ENCODE measurements at regions not wholly inside any gene's neighbourhood (a gene's known extent, or its start where the extent isn't known, plus 50 kb on each side); places are given as distances from the start of the nearest gene placed in this dataset.

GRCh38 chrX:138020941-138021340, 455.0 kb downstream of the ZIC3 start:
- 20 to 23% methylated on average over 1 of the region's 1 CpG for whole genome bisulfite sequencing, 2 donors
- no peak overlapping the region for H3K27ac ChIP-seq
- H3K4me1 ChIP-seq: no peaks in the 10 kb centered on the region
- TF ChIP-seq, protein P1, sequence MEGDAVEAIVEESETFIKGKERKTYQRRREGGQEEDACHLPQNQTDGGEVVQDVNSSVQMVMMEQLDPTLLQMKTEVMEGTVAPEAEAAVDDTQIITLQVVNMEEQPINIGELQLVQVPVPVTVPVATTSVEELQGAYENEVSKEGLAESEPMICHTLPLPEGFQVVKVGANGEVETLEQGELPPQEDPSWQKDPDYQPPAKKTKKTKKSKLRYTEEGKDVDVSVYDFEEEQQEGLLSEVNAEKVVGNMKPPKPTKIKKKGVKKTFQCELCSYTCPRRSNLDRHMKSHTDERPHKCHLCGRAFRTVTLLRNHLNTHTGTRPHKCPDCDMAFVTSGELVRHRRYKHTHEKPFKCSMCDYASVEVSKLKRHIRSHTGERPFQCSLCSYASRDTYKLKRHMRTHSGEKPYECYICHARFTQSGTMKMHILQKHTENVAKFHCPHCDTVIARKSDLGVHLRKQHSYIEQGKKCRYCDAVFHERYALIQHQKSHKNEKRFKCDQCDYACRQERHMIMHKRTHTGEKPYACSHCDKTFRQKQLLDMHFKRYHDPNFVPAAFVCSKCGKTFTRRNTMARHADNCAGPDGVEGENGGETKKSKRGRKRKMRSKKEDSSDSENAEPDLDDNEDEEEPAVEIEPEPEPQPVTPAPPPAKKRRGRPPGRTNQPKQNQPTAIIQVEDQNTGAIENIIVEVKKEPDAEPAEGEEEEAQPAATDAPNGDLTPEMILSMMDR (IDR thresholded peaks at IDR 0.05): no peak
- TF ChIP-seq EP300 (IDR thresholded peaks at IDR 0.05): no peak
- TF ChIP-seq POLR2A (IDR thresholded peaks at IDR 0.05): no peak
- H3K4me3 ChIP-seq: no peak overlapping the region
- H3K9me3 ChIP-seq: no peaks in the 10 kb centered on the region
- DNase-seq (ENCODE audit: low spot score in 2 of 2): no peak
- H3K27me3 ChIP-seq: no peaks in the 10 kb centered on the region
- H3K36me3 ChIP-seq: no peaks in the 10 kb centered on the region

- Histone ChIP-seq H3K9me3 (no peaks in the 10 kb centered on the region), H3K4me1 (no peaks in the 10 kb centered on the region), H3K27me3 (no peaks in the 10 kb centered on the region), H3K4me3 (no peak overlapping the region), H3K27ac (no peak overlapping the region), H3K36me3 (no peaks in the 10 kb centered on the region)
- WGBS, 2 donors: 73 to 100% methylated on average over 1 of the region's 1 CpG
- no peak for DNase-seq (ENCODE audit: low spot score in 2 of 2)
- TF ChIP-seq POLR2A (IDR thresholded peaks at IDR 0.05) (no peak), EP300 (IDR thresholded peaks at IDR 0.05) (no peak)
- TF ChIP-seq, protein P1 (IDR thresholded peaks at IDR 0.05): peak in 3 of 5 experiments; percentile 5 to 27 (median 21)
These were observed 460.3 kb downstream of the ZIC3 start for GRCh38 chrX:138026211-138026610.

DNA sequence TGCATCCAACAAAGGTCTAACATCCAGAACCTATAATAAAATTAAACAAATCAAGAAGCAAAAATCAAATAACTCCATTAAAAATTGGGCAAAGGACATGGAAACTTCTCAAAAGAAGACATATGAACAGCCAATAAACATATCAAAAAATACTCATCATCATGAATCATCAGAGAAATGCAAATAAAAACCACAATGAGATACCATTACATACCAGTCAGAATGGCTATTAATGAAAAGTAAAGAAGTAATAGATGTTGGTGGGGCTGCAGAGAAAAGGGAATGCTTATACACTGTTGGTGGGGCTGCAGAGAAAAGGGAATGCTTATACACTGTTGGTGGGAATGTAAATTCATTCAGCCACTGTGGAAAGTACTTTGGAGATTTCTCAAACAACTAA, 465.8 kb downstream of the ZIC3 start:
- Histone ChIP-seq H3K27me3 (no peaks in the 10 kb centered on the region), H3K27ac (no peak overlapping the region), H3K4me3 (no peak overlapping the region), H3K36me3 (no peaks in the 10 kb centered on the region), H3K9me3 (no peaks in the 10 kb centered on the region), H3K4me1 (no peaks in the 10 kb centered on the region)
- TF ChIP-seq, protein P1 (IDR thresholded peaks at IDR 0.05): no peak
- TF ChIP-seq EP300 (IDR thresholded peaks at IDR 0.05): no peak
- no peak for TF ChIP-seq POLR2A (IDR thresholded peaks at IDR 0.05)
- DNase-seq (ENCODE audit: low spot score in 2 of 2): no peak

GRCh38 chrX:138034136-138034535, 468.2 kb downstream of the ZIC3 start:
- no peaks in the 10 kb centered on the region for H3K9me3 ChIP-seq
- DNase-seq (ENCODE audit: low spot score in 2 of 2): no peak
- no peak overlapping the region for H3K4me3 ChIP-seq
- H3K27me3 ChIP-seq: no peaks in the 10 kb centered on the region
- no peaks in the 10 kb centered on the region for H3K36me3 ChIP-seq
- H3K27ac ChIP-seq: no peak overlapping the region
- TF ChIP-seq, protein P1 (IDR thresholded peaks at IDR 0.05): peak in 1 of 5 experiments; percentile 14
- TF ChIP-seq EP300 (IDR thresholded peaks at IDR 0.05): no peak
- WGBS, 2 donors: 22 to 29% methylated on average over 1 of the region's 1 CpG
- H3K4me1 ChIP-seq: no peaks in the 10 kb centered on the region

- TF ChIP-seq EP300 (IDR thresholded peaks at IDR 0.05): no peak
- TF ChIP-seq, protein P1 (IDR thresholded peaks at IDR 0.05): no peak
- 64 to 65% methylated on average over 1 of the region's 1 CpG for WGBS, 2 donors
- Histone ChIP-seq H3K36me3 (no peaks in the 10 kb centered on the region), H3K4me1 (no peaks in the 10 kb centered on the region), H3K4me3 (no peak overlapping the region), H3K27me3 (no peaks in the 10 kb centered on the region), H3K9me3 (peaks cover 0 to 8% (median 0%) of the 10 kb centered on the region in 4 donors), H3K27ac (no peak overlapping the region)
- no peak for DNase-seq (ENCODE audit: low spot score in 2 of 2)
These were observed 471.6 kb downstream of the ZIC3 start for GRCh38 chrX:138037548-138037947.
